ENCODE measurements at regions not wholly inside any gene's neighbourhood (a gene's known extent, or its start where the extent isn't known, plus 50 kb on each side); places are given as distances from the start of the nearest gene placed in this dataset.
"Not testable (repeated sequence)": the region's sequence is repeated elsewhere in the genome, so short reads cannot be mapped to it uniquely, and the experiment has no call there.

- in situ Hi-C loops (cut with MboI; ENCODE audit: low pct_unique_long_range_greater_than_20kb, low sequenced_read_pairs, unreplicated experiment), result no loop called here
- no peak for DNase-seq (ENCODE audit: low spot score)
- TF ChIP-seq CTCF (IDR thresholded peaks at IDR 0.05; ENCODE audit: extremely low read depth, insufficient read depth, missing control alignments), result no peak
These were observed 194.0 kb upstream of the LMCD1 start for GRCh38 chr3:8307545-8308110.

GRCh38 chr3:8311321-8311720 is 190.3 kb upstream of the LMCD1 start:
- no peak for DNase-seq (ENCODE audit: low spot score)
- in situ Hi-C loops (cut with MboI; ENCODE audit: low pct_unique_long_range_greater_than_20kb, low sequenced_read_pairs, unreplicated experiment), result no loop called here
- no peak for TF ChIP-seq CTCF (IDR thresholded peaks at IDR 0.05; ENCODE audit: extremely low read depth, insufficient read depth, missing control alignments)

- no peak for DNase-seq (ENCODE audit: low spot score)
- TF ChIP-seq CTCF (IDR thresholded peaks at IDR 0.05; ENCODE audit: extremely low read depth, insufficient read depth, missing control alignments), result no peak
- in situ Hi-C loops (cut with MboI; ENCODE audit: low pct_unique_long_range_greater_than_20kb, low sequenced_read_pairs, unreplicated experiment), result no loop called here
These were observed 188.9 kb upstream of the LMCD1 start for GRCh38 chr3:8312685-8313084.

- DNase-seq (ENCODE audit: low spot score), result no peak
- no peak for TF ChIP-seq CTCF (IDR thresholded peaks at IDR 0.05; ENCODE audit: extremely low read depth, insufficient read depth, missing control alignments)
- in situ Hi-C loops (cut with MboI; ENCODE audit: low pct_unique_long_range_greater_than_20kb, low sequenced_read_pairs, unreplicated experiment), result no loop called here
These were observed 187.9 kb upstream of the LMCD1 start for GRCh38 chr3:8313560-8314267.

GRCh38 chr3:8315526-8315925 is 186.1 kb upstream of the LMCD1 start:
- in situ Hi-C loops (cut with MboI; ENCODE audit: low pct_unique_long_range_greater_than_20kb, low sequenced_read_pairs, unreplicated experiment); DNase-seq (ENCODE audit: low spot score): not testable (repeated sequence)

GRCh38 chr3:8317661-8318649 is 183.7 kb upstream of the LMCD1 start:
- in situ Hi-C loops (cut with MboI; ENCODE audit: low pct_unique_long_range_greater_than_20kb, low sequenced_read_pairs, unreplicated experiment), result no loop called here
- DNase-seq (ENCODE audit: low spot score), result no peak
- TF ChIP-seq CTCF (IDR thresholded peaks at IDR 0.05; ENCODE audit: extremely low read depth, insufficient read depth, missing control alignments), result no peak
